ENCODE measurements at regions not wholly inside any gene's neighbourhood (a gene's known extent, or its start where the extent isn't known, plus 50 kb on each side); places are given as distances from the start of the nearest gene placed in this dataset.

DNA sequence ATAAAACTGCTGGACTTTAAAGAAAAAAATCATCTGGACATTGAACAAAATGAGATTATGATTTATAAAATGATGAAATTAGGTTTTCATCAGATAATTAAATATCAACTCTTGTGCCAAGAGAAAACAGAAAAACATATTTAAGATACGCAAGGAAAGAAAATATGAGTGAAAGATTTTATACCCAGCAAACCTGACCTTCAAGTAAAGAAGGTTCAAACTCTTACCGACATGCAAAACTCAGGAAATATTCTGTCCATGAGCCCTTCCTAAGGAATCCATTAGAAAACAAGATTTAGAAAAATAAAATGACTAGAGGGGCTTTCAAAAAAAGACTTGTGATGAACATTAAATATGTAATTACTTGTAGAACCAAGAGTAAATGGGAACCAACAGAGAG lies 257.2 kb upstream of the ARID1B start:
- TF ChIP-seq, protein P1, sequence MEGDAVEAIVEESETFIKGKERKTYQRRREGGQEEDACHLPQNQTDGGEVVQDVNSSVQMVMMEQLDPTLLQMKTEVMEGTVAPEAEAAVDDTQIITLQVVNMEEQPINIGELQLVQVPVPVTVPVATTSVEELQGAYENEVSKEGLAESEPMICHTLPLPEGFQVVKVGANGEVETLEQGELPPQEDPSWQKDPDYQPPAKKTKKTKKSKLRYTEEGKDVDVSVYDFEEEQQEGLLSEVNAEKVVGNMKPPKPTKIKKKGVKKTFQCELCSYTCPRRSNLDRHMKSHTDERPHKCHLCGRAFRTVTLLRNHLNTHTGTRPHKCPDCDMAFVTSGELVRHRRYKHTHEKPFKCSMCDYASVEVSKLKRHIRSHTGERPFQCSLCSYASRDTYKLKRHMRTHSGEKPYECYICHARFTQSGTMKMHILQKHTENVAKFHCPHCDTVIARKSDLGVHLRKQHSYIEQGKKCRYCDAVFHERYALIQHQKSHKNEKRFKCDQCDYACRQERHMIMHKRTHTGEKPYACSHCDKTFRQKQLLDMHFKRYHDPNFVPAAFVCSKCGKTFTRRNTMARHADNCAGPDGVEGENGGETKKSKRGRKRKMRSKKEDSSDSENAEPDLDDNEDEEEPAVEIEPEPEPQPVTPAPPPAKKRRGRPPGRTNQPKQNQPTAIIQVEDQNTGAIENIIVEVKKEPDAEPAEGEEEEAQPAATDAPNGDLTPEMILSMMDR (conservative IDR thresholded peaks at IDR 0.05; ENCODE audit: low read depth, low read length): no peak
- TF ChIP-seq SMC3 (IDR thresholded peaks at IDR 0.05; ENCODE audit: low read depth, low read length) (no peak), POLR2A (IDR thresholded peaks at IDR 0.05; ENCODE audit: low read depth, low read length) (no peak), CEBPB (IDR thresholded peaks at IDR 0.05; ENCODE audit: low read depth, low read length) (no peak), RFX5 (IDR thresholded peaks at IDR 0.05; ENCODE audit: low read depth, low read length) (no peak), FOS (IDR thresholded peaks at IDR 0.05; ENCODE audit: low read depth, low read length) (no peak), MAZ (IDR thresholded peaks at IDR 0.05; ENCODE audit: borderline replicate concordance, low read depth, low read length) (no peak), MXI1 (IDR thresholded peaks at IDR 0.05; ENCODE audit: borderline replicate concordance, low read depth, low read length) (no peak), CHD1 (IDR thresholded peaks at IDR 0.05; ENCODE audit: low read depth, low read length) (no peak)
- TF ChIP-seq, protein P2, sequence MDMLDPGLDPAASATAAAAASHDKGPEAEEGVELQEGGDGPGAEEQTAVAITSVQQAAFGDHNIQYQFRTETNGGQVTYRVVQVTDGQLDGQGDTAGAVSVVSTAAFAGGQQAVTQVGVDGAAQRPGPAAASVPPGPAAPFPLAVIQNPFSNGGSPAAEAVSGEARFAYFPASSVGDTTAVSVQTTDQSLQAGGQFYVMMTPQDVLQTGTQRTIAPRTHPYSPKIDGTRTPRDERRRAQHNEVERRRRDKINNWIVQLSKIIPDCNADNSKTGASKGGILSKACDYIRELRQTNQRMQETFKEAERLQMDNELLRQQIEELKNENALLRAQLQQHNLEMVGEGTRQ (IDR thresholded peaks at IDR 0.05; ENCODE audit: low read depth, low read length): no peak
